ENCODE measurements at regions not wholly inside any gene's neighbourhood (a gene's known extent, or its start where the extent isn't known, plus 50 kb on each side); places are given as distances from the start of the nearest gene placed in this dataset.
A peak's percentile ranks its signal among the peaks of the same experiment; 100 is the strongest.
"Not testable (repeated sequence)": the region's sequence is repeated elsewhere in the genome, so short reads cannot be mapped to it uniquely, and the experiment has no call there.

DNA sequence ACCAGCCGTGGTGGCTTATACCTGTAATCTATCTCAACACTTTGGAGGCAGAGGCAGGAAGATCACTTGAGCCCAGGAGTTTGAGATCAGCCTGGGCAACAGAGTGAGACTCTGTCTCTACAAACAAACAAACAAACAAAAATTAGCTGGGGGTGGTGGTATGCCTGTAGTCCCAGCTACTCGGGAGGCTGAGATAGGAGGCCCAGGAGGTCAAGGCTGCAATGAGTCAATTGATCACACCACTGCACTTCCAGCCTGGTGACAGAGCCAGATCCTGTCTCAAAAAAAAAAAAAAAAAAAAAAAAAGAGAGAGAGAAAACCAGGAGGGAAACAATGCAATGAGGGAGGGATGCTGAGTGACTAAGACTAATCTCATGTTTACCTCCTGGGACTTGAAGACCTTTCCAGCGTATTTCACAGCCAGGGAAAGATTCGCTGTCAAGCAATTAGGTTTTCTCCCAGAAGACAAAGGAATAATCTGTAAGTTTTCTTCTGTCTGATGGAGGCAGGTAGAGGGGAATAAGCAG is 51.1 kb upstream of the MIER3 start:
- DNase-seq (ENCODE audit: low read depth), result peak; percentile 16

DNA sequence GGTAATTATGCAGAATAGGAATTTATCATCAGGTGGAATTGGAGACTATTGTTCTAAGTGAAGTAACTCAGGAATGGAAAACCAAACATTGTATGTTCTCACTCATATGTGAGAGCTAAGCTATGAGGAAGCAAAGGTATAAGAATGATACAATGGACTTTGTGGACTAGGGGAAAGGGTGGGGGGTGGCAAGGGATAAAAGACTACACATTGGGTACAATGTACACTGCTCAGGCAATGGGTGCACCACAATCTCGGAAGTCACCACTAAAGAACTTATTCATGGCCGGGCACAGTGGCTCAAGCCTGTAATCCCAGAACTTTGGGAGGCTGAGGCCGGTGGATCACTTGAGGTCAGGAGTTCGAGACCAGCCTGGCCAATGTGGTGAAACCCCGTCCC is 51.6 kb upstream of the MIER3 start:
- not testable (repeated sequence) for DNase-seq (ENCODE audit: low read depth)

DNA sequence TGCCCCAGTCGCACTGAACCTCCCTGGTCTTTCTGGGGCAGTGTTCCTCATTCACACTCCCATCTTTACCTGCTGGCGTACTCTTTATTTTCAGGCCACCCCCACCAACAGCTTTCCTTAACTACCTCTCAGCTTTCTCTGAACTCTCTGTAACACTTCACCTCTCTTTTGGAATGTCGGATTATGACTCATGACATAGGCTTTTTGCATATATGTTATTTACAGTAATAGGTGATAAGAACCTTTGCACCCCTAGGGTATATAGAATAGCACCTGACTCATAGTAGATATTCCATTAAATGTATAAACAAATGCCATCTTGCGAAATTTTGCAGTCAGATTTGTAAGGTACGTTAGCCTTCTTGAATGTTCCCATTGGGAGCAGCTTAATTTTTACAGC is 52.9 kb upstream of the MIER3 start:
- peak; percentile 12 for DNase-seq (ENCODE audit: low read depth)

DNA sequence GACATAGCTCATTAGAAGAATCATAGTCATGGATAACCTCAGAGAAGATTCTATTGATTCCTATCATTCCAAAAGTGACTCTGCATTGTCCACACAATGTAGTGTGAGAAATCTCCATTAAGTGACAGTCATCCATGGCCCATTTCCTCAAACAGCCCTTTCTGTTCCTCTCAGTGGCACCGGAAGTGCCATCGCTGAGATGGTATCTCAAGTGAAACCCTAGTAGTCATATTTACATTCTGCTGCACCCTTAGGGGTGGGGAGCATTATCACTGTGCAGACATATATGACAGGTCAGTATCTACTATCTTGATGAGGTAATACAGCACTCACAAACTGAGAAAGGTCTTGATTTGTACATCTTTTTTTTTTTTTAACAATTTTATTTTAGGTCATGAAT is 55.4 kb upstream of the MIER3 start:
- DNase-seq (ENCODE audit: low read depth), result no peak

DNA sequence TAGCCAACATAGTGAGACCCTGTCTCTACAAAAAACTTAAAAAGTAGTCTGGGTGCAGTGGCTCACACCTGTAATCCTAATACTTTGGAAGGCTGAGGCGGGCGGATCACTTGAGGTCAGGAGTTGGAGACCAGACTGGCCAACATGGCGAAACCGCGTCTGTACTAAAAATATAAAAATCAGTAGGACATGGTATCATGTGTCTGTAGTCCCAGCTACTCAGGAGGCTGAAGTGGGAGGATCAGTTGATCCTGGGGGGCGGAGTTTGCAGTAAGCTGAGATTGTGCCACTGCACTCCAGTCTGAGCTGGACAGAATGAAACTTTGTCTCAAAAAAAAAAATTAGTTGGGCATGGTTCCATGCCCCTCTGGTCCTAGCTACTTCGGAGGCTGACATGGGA is 57.9 kb upstream of the MIER3 start:
- DNase-seq (ENCODE audit: low read depth), result no peak

DNA sequence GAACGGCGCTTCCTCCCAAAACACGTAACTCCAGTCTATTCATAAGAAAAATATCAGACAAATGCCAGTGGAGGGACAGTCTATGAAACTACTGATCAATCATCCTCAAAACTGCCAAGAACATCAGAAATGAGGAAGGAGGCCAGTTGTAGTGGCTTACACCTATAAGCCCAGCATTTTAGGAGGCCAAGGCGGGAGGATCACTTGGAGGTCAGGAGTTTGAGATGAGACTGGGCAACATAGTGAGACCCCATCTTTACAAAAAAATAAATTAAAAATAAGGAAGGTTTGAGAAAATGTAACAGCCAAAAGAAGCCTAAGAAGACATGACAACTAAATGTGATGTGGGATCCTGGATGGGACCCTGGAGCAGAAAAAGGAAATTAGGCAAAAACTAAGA is 58.9 kb upstream of the MIER3 start:
- DNase-seq (ENCODE audit: low read depth), result no peak

DNA sequence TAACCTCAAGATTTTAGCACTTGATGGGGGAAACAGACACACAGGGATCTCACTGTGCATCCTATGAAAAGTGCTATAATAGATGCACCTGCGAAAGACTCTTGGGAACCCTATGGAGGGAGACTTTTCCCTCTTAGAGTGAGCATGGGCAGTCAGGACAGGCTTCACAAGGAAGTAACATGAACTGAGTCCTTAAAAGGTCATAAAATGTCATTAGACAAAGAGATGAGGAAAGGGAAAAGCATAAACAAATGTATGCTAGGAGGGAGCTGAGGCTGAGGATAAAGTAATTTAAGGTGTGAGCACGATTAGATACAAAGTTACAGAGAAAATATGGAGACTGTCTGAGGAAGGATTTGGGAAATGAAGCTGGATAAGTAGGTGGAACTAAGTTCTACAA is 60.6 kb upstream of the MIER3 start:
- DNase-seq (ENCODE audit: low read depth), result no peak

DNA sequence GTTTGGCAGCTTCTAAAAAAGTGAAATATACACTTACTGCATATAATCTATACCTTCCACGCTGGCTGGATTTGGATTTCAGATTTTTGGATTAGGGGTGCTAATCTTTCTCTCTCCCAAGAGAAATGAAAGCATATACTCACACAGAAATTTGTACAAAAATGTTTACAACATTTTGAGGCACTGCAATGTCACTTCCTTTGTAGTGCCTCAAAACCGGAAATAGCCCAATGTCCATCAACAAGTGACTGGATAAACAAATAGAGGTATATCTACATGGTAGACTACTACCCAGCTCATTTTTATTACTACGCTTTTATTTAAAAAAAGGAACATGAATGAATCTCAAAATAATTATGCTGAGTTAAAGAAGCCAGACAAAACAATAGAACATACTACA is 74.0 kb upstream of the MIER3 start:
- no peak for DNase-seq (ENCODE audit: low read depth)

DNA sequence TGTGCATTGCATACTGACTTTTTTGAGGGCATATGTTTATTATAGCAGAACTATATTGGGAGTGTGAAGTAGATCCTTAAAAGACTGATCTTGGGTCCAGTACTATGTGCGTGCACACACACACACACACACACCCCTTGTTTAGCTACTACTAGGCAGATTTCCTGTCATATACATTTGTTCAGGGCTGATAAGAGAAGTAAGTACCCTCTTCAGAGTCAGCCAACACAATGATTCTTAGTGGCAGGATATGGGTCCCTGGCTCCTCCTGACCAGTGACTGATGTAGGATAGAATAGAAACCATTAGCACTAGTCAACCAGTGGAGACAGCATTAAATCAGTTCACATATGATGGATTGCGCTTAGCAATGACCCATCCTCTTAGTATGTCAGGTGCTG is 76.2 kb upstream of the MIER3 start:
- no peak for DNase-seq (ENCODE audit: low read depth)

DNA sequence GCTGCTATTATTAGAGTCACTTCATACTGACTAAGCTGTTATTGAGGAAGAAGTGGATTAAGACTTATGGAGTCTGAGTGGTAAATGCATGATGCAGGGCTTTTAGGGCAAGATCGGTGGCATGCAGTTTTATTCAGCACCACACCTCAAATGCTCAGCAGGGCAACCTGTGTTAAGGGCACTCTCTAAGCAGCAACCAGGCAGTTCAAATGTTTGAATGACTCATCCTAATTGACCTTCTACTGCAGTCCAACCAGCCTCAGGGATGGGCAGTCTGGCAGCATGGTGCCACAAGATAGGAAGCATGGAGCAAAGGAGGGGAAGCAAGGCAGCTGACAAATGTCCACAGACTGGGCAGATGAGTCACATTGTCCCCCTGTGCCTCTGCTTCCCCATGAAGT is 80.2 kb upstream of the MIER3 start:
- DNase-seq (ENCODE audit: low read depth), result peak; percentile 54

DNA sequence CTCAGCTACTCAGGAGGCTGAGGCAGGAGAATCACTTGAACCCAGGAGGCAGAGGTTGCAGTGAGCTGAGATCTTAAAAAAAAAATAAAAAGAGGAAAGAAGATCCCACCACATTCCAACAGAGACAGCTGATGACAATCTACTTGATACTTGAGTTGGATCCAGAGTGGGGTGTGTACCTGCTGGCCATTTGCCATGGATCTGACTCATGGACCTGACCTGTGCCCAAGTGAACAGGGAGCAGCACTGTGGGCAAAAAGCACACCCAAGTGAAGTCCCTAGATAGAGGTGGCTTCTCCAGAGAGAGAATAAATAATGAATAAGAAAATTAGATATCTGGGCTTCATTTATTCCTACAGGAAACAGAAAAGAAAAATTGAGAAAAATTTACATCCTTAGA is 81.2 kb upstream of the MIER3 start:
- DNase-seq (ENCODE audit: low read depth), result peak; percentile 23

DNA sequence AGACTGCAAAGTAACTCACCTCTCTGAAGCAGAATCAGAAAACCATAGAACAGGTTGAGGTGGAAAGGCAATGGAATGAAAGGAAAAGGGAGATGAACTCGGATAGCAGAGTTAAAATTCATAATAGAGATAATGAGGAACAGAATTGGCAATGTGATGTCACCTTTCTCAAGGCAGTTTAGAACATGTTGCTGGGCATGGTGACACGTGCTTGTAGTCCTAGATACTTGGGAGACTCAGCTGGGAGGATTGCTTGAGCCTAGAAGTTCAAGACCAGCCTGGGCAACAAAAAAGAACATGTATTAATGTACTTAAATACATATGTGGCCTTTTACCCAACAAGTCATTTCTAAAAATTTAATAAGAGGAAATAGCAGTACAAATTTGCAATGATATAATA is 81.6 kb upstream of the MIER3 start:
- no peak for DNase-seq (ENCODE audit: low read depth)

DNA sequence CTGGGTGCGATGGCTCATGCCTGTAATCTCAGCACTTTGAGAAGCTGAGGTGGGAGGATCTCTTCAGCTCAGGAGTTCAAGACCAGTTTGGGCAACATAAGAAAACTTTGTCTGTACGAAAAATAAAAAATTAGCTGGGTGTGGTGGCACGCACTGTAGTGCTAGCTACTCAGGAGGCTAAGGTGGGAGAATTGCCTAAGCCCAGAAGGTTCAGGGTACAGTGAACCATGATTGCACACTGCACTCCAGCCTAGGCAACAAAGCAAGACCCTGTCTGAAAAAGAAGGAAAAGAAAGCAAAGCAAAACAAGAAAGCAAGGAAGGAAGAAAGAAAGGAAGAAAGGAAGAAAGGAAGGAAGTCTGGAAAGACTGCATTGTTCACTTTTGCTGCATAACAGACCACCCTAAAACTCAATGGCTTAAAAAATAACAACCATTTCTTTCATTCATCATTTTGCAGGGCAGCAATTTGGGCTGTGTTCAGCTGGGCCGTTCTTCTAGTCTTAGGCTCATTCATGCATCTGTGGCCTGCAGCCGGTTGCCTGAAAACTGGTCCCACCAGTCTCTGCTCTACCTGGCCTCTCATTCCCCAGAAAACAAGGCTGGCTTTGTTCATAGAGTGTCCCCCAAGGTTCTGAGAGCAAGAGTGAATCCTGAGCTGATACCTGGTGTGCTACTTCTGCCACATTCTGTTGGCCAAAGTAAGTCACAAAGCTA is 82.4 kb upstream of the MIER3 start:
- DNase-seq (ENCODE audit: low read depth), result no peak

DNA sequence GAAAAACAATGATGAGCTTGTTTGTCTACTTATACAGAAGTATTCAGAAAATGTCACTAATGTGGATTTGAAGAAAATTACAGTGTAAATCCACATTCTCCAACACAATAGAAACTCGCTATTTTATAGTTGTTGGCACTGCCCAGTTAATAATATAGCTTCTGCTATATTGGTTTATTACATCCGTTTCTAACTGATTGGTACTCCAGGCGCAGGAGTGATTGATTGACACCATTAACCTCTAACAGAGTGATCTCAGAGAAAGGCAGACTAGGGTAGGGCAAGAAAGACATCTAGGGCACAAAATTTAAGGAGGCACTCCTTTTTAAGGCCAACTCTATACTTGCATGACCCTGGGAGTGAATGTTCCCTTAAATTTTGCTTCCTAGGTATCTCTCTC is 84.0 kb upstream of the MIER3 start:
- no peak for DNase-seq (ENCODE audit: low read depth)

DNA sequence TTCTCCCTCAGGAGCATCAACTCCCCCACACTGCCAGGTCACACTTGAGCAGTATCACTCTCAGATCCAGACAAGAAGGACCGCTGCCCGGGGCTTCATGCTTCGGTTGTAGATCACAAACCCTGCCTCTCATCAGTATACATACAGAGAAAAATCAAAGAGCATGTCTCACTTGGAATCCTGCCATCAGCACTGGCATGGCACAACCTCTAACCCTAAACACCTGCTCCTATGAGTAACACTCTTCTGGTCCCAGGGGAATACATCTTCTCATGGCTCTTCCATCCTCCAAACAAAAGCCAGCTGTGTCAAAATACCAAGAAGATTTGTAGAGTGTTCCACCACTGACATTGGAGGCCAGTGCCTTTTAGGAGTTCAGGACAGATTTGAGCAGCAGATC is 84.8 kb upstream of the MIER3 start:
- no peak for DNase-seq (ENCODE audit: low read depth)

DNA sequence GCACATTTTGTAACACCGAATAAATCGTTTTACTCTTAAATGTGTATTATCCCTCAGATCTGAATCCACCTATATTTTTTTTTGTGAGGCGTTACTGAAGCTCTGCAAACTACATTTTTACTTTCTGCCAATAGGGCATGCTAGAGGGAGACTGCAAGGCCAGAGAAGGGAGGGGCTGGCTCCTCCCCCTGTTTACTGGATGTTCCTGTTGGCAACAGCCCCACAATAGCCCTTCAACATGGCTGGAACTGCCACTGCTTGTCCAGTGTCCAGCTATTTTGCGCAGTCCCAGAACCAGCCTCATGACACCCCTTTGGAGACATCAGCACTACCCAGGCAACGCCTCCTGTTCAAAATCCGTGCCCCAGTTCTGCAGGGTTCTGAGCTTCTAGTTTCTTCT is 85.4 kb upstream of the MIER3 start:
- peak; percentile 31 for DNase-seq (ENCODE audit: low read depth)

DNA sequence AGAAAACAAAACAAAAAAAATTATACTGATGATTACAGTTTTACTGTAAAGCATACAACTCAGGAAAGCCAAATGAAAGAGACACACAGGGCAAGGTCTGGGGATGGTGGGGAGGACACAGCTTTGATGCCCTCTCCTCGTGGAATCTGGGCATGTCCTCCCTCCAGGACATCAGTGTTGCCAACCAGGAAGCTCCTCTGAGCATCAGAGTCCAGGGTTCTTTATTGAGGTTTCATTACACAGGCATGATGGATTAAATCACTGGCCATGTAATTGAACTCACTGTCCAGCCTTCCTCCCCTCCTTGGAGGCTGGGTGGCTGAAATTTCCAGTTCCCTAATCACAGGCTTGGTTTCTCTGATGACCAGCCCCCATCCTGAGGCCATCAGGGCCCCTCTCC is 89.6 kb upstream of the MIER3 start:
- DNase-seq (ENCODE audit: low read depth), result no peak

DNA sequence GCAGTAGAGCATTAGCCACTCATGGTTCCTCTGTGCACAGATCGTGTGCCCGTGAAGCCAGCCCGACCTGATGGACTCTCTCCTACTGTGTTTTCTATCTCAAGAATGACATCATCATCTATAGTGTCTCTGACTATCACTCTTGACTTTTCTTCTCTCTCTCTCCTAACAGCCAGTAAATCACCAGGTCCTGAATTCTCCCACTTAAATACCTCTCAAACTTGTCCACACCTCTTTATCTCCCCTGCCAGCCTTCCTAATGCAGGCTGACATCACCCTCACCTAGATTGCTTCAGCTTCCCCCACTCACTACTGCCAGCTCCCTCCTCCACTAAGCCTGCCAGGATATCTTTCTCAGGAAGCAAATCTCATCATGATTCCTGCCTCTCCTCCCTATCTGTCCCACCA is 90.6 kb upstream of the MIER3 start:
- DNase-seq (ENCODE audit: low read depth), result no peak

DNA sequence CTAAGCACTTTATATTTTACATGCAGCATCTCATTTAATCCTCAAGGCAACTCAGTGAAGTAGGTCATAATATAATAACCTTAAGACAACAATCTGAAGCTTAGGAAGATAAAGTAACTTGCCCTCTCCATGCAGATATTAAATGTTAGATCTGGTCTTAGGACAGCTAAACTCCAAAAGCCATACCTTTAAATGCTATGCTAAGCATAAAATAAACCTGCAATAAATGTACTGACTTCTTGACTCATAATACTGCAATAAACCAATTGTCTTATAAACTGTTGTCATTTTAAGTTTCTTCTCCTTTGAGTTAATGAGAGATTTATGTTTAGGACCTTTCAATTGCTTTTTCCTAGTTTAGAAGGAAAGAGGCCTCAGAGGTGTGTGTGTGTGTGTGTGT is 102.2 kb upstream of the MIER3 start:
- no peak for DNase-seq (ENCODE audit: low read depth)

DNA sequence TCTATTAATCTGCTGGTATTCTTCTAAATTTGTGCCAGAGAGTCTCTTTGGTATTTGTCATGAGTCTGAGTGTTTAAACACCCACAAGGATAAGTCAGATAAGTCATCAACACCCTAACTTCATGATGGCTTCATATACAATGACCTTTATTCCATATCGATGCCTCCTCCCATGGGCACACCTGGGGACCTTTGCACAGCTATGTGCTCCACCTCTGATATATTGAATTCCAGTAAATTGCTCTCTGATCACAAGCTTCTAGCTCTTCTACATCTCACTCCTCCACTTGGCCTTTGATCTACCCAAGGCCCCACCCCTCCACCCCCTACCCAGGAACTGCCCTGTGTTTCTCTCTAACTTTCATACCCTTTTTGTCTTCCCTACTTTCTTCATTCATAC is 102.7 kb upstream of the MIER3 start:
- DNase-seq (ENCODE audit: low read depth), result no peak

DNA sequence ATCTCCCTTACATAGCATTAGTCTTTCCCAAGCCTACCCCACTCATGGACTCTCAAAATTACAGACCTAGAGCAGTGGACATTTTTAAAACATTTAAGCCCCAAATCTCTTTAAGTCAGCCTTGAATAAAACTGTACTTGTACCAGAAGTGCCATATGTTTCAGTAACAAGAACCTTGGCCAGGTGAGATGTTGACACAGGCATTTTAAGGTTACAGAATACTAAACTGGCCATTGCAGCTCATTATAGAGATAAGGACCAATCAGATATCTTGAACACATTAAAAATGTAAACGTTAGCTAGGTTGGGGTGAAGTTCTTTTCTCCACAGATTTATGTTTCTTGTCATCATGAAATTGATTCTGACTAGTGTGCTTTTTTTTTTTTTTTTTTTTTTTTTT is 103.8 kb upstream of the MIER3 start:
- no peak for DNase-seq (ENCODE audit: low read depth)

DNA sequence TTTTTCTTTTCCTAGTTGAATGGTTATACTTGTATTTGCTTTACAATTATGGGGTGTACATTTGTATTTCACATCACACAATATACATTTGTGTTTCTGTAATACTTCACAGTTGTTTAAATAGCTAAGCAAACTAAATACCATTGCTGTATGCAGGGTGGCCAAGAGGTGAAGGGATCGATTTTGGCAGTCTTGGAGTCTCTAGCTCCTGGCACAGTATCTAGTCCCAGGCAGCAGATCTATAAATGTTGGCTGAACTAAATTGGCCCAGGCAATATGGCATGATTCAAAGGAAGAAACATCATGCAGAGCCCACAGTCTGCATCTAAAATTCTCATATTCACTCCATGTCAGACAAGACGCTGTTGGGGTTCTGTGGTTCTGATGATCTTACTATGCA is 110.1 kb upstream of the GPBP1 start:
- no peak for DNase-seq (ENCODE audit: low read depth)

DNA sequence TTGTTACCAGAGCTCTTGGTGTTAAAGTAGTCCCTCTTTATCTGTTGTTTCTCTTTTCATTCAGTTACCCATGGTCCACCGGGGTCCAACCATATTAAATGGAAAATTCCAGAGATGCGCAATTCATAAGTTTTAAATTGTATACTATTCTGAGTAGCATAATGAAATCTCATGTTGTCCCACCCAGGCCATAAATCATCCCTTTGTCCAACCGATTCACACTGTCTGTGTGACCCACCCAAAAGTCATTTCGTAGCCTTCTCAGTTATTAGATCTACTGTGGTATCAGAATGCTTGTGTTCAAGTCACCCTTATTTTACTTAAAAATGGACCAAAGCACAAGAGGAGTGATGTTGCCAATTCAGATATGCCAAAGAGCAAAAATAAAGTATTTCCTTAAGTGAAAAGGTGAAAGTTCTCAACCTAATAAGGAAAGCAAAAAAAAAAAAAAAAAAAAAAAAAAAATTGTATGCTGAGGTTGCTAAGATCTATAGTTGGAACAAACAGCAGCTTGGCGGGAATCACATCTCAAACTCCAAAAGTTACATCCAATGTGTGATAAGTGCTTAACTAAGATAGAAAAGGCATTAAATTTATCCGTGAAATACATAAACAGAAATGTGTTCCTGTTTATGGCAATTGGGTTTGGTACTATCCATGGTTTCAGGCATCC is 106.8 kb upstream of the GPBP1 start:
- no peak for DNase-seq (ENCODE audit: low read depth)

DNA sequence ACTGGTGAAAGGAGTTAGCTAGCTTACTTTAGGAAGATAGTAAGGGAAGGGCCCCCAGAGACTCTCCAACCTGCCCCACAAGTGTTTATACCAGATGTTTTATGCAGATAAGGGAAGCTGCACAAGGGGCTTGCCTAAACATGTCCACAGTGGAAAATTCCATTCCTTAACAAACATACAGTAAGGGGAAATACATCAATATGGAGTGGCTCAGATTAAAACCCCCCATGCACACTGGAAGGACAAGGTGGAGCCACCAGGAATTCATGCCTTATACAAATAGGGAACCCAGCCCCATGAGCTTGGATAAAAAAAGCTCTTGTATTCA is 106.3 kb upstream of the GPBP1 start:
- DNase-seq (ENCODE audit: low read depth), result no peak
